K562 (cell line): ENCODE measurements at regions not wholly inside any gene's neighbourhood (a gene's known extent, or its start where the extent isn't known, plus 50 kb on each side); places are given as distances from the start of the nearest gene placed in this dataset.
A peak's percentile ranks its signal among the peaks of the same experiment; 100 is the strongest.

ENCODE experiments used
- ADNP ChIP-seq: fragments of 200-800 bp; sonication (Bioruptor generic); IDR thresholded peaks from 2 replicates; pipeline ENCODE4 v1.6.1; 2016; ENCODE audit warnings: missing genetic modification characterization, missing compliant biosample characterization
- ARID2 ChIP-seq: fragments of 450-650 bp; IDR thresholded peaks from 2 replicates; pipeline ENCODE4 v1.6.1; 2017; ENCODE audit warnings: antibody characterized with exemption, mild to moderate bottlenecking
- E2F4 ChIP-seq: sonication (generic); formaldehyde crosslinking; IDR thresholded peaks from 2 replicates; pipeline ENCODE4 v1.8.0; 2022; ENCODE audit warnings: mild to moderate bottlenecking, low read depth, missing genetic modification reagents
- FOXP4 ChIP-seq: sonication (generic); formaldehyde crosslinking; IDR thresholded peaks from 2 replicates; pipeline ENCODE4 v1.8.0; 2022; ENCODE audit warnings: mild to moderate bottlenecking, missing genetic modification reagents, borderline replicate concordance
- GABPB1 ChIP-seq: sonication (generic); formaldehyde crosslinking; IDR thresholded peaks from 2 replicates; pipeline ENCODE4 v1.8.0; 2022; ENCODE audit warnings: mild to moderate bottlenecking, missing genetic modification reagents
- HMG20B ChIP-seq: fragments of 250-450 bp; sonication (Bioruptor Pico); IDR thresholded peaks from 2 replicates; pipeline ENCODE4 v1.5.0; 2021; ENCODE audit warnings: mild to moderate bottlenecking
- KLF16 ChIP-seq: IDR thresholded peaks from 2 replicates; pipeline ENCODE4 v1.6.1; 2016; ENCODE audit warnings: antibody characterized with exemption
- PYGO2 ChIP-seq: fragments of 450-650 bp; IDR thresholded peaks from 2 replicates; pipeline ENCODE4 v1.6.1; 2016; ENCODE audit warnings: mild to moderate bottlenecking, missing genetic modification characterization, moderate library complexity, missing compliant biosample characterization
- TFE3 ChIP-seq: fragments of 450-650 bp; formaldehyde crosslinking; IDR thresholded peaks from 2 replicates; pipeline ENCODE4 v1.4.0; 2020; ENCODE audit warnings: mild to moderate bottlenecking, mixed read lengths
- THAP7 ChIP-seq: fragments of 250-450 bp; sonication (Bioruptor Pico); IDR thresholded peaks from 2 replicates; pipeline ENCODE4 v1.5.0; 2021
- ZNF133 ChIP-seq: fragments of 250-450 bp; sonication (Bioruptor Pico); IDR thresholded peaks from 2 replicates; pipeline ENCODE4 v1.4.0; 2020; ENCODE audit warnings: mild to moderate bottlenecking
- ZNF280B ChIP-seq: fragments of 250-450 bp; sonication (Bioruptor Pico); IDR thresholded peaks from 2 replicates; pipeline ENCODE4 v1.5.1; 2021; ENCODE audit warnings: mild to moderate bottlenecking
- ZNF609 ChIP-seq: sonication (generic); formaldehyde crosslinking; IDR thresholded peaks from 2 replicates; pipeline ENCODE4 v1.8.1; 2023; ENCODE audit warnings: missing genetic modification reagents, mild to moderate bottlenecking, borderline replicate concordance
- ZNF639 ChIP-seq, 2 experiments: fragments of 200-800 bp in 1 of 2; sonication (Bioruptor generic) in 1 of 2; sonication (generic) in 1 of 2; formaldehyde crosslinking in 1 of 2; IDR thresholded peaks in 1 of 2; conservative IDR thresholded peaks in 1 of 2; 2 replicates each; pipeline versions ENCODE4 v1.5.0 to v1.6.1; 2016 to 2020; ENCODE audit warnings: missing compliant biosample characterization in 1 of 2, missing genetic modification characterization in 1 of 2, missing genetic modification reagents in 1 of 2

- no peak for TF ChIP-seq ZNF609 (CRISPR knock-in tag)
- no peak for TF ChIP-seq HMG20B (CRISPR knock-in tag)
- no peak for TF ChIP-seq ARID2
- TF ChIP-seq KLF16 = peak; percentile 94
- no peak for TF ChIP-seq ZNF133
- peak in 1 of 2 experiments; percentile 87; a peak in 2 of 4 replicates for TF ChIP-seq ZNF639 (CRISPR knock-in tag; conservative IDR thresholded peaks at IDR 0.05 in 1 of 2, IDR thresholded peaks at IDR 0.05 in 1 of 2)
- TF ChIP-seq GABPB1 (CRISPR knock-in tag) = no peak
- TF ChIP-seq FOXP4 = no peak
- TF ChIP-seq ZNF280B (CRISPR knock-in tag) = no peak
- TF ChIP-seq THAP7 (CRISPR knock-in tag) = no peak
- no peak for TF ChIP-seq ADNP (tag)
- no peak for TF ChIP-seq E2F4 (CRISPR knock-in tag)
- no peak for TF ChIP-seq TFE3
- peak; percentile 47; the same call in 1 of the 2 replicates for TF ChIP-seq PYGO2 (tag)
These were observed 99.0 kb downstream of the ADRA2A start (continued) for GRCh38 chr10:111175787-111176186.
